NAMALWA (cell line): ENCODE measurements at regions not wholly inside any gene's neighbourhood (a gene's known extent, or its start where the extent isn't known, plus 50 kb on each side); places are given as distances from the start of the nearest gene placed in this dataset.
"Not testable (repeated sequence)": the region's sequence is repeated elsewhere in the genome, so short reads cannot be mapped to it uniquely, and the experiment has no call there.

Experiments
- DNase-seq: peaks from one replicate; pipeline ENCODE4 v3.0.0-alpha.2; 2015; ENCODE audit warnings: low spot score

DNA sequence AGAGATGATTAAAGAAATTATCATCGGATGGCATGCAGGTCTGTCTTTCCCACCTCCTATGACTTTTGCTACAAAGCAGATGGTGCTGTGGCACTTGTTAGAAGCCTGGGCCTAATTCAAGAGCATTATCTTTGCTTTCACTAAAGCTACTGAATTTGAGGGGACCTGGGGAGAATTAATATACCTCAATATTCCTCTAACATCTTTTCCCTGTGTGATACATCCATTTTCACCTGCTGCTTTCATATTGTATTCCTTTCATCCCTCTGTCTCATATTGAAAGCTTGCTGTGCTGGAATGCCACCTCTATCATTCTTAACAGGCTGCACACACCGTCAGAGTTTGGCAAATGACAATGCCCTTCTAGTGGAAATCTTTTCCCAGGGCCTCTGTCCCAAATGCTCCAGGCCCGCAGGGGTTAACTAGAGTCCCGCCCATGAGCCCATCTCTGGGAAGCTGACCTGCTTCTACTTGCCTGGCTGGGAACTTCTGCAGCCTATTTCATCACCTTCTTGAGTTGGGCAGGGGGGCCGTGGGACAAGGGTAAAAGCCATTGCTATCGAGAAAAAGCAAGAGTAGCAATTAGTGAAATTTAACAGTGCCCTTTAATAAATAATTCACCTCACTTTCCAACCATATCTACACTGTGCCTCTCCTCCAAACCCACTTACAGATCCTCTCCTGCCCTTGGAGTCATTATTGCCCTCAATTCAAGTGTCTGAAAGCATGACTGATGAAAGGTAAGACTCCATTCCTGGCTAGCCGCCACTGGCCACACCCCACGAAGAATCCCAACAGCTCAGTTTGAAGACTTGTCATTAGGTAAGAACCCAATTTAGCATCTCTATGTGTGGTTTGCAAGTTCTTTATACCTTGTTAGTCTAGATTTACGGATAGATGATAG lies 126.7 kb upstream of the BTG1 start:
- no peak for DNase-seq

DNA sequence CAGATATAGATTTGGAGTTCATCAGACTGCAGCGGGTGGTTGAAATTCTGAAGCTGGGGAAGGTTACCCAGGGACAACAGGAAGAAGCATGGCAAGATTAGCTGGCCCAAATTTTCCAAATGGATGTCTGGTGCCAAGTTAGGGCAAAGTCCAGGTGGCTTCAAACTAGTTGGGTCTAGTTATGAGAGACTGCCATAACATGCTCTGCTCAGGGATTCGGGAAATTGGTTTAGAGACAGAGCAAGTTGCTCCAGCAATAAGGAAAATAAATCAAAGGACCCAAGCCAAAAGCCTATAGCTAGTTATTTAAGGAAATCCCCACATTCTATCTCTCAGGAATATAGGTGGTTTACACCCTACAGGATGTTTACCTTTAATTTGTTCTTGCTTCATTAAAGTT lies 125.7 kb upstream of the BTG1 start:
- no peak for DNase-seq

DNA sequence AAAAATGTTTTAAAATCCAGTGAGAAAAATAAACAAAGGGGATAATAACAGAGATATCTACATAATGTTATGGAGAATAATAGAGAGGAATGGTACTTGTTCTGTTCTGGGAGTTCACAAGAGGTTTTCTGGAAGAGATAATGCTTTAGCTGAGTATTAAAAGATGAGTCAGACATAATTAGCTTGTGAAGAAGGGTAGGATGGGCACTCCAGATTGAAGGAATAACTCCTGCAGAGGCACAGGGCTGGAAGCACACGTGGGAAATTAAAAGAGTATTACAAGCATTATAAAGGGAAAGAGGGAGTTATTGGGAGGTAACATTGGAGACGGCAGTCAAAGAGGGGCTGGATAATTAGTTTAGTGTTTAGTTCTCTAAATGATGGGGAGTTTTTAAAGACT lies 124.9 kb upstream of the BTG1 start:
- DNase-seq = no peak

GRCh38 chr12:92268946-92269345 lies 123.3 kb upstream of the BTG1 start:
- DNase-seq = no peak

- no peak for DNase-seq
Observed at GRCh38 chr12:92261692-92262091, 116.0 kb upstream of the BTG1 start.

GRCh38 chr12:92261071-92261470 lies 115.4 kb upstream of the BTG1 start:
- no peak for DNase-seq

DNA sequence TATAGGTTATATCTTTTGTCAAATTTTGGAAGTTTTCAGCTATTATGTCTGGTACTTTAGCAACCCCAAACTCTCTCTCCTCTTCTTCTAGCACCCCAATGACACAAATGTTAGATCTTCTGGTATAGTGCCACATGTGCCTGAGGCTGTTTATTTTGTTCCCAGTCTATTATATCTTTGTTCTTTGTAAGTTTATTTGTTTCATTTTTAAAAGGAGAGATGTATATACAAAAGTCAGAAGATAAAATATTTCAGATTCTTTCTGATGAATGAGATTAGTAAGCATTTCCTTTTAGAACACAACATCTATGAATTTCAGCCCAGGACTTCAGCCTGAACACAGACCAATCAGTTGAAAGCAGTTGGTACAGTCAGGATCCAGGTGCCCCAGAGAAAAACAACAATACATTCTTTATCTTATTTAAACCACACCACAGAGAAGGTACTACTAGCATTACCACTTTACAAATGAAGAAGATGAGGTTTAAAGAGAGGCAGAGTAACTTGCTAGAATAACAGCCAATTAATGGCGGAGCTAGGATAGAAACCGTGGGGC lies 114.1 kb upstream of the BTG1 start:
- no peak for DNase-seq

DNA sequence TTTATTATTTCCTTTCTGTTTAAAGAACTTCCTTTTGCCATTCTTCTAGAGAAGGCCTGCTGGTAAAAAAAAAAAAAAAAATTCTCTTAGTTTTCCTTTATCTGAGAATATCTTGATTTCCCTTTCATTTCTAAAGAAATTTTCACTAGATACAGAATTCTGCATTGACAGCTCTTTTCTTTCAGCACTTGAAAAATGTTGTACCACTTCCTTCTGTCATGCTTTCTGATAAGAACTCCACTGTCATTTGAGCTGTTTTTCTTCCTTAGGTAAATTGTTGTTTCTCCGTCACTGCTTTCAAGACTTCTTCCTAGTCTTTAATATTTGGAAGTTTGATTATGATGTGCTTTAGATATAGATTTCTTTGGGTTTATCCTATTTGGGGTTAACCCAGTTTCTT lies 113.6 kb upstream of the BTG1 start:
- no peak for DNase-seq

DNA sequence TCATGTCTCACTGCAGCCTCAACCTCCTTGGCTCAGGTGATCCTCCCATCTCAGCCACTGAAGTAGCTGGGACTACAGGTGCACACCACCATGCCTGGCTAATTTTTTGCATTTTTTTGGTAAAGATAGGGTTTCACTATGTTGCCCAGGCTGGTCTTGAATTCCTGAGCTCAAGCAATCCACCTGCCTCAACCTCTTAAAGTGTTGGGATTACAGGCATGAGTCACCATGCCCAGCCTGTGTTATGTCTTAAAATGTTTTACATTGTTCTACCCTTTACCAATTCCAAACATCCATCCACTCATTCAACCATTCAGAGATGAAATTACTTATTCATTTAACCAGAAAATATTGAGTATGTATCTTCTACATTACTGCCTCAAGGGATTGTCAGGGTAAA lies 111.6 kb upstream of the BTG1 start:
- DNase-seq = no peak

GRCh38 chr12:92255741-92256140 lies 110.1 kb upstream of the BTG1 start:
- no peak for DNase-seq

DNA sequence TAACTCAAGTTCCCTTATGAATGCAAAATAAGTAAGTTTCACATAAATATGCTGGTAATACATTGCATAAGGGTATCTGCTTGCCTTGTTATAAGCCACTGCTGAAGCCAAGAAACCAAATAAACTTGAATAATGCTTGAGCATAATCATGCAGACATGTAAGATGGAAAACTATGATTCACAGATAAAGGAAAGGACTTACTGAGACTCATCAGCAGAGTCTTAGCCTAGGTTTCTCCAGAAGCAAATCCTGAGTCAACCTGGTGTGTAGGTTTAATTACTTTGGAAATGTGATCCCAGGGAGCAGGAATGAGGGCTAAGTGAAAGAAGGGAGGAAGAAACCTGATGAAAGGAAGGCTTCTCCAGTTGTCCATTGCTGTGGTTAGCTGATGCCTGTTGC lies 107.7 kb upstream of the BTG1 start:
- no peak for DNase-seq

DNA sequence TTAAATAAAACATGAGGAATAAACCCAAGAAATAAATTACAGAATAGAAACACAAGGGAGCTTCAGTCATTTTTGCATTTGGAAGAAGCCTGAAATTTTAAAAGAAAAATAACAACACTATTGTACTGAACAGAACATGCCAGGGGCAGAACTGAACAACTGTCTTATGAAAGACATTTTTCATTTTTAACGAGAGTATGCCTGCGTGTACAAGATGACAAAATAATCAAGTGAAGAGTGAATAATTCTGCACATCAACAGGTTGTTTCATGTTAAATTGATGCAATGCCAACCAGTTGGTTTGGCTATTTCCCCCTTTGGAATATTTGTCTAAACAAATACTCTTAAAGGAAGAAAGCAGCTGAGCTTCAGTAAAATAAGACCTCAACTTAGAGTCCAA lies 103.3 kb upstream of the BTG1 start:
- DNase-seq = no peak

- DNase-seq = no peak
Observed at GRCh38 chr12:92244036-92244435, 98.4 kb upstream of the BTG1 start.

- DNase-seq = no peak
Observed at GRCh38 chr12:92242907-92243306, 97.3 kb upstream of the BTG1 start.

GRCh38 chr12:92237762-92238523 lies 92.3 kb upstream of the BTG1 start:
- DNase-seq = no peak

DNA sequence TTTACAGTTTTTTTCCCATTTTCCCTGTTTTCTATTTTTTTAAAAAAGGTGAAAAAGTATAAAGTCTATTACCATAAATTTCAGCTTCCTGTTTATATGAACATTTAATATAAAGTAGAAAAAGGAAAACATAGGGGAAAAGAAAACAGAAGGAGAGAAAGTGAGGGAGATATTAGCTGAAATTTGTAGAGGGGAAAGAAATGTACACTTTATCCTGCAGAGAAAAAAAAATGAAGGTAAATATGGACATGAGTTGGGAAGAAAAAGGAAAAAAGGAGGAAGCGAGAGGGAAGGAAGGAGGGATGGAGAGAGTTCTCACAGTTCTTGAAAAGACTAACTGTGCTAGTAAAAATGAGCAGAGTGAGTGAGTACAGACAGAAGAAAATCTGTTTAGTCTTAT lies 91.6 kb upstream of the BTG1 start:
- DNase-seq = no peak

DNA sequence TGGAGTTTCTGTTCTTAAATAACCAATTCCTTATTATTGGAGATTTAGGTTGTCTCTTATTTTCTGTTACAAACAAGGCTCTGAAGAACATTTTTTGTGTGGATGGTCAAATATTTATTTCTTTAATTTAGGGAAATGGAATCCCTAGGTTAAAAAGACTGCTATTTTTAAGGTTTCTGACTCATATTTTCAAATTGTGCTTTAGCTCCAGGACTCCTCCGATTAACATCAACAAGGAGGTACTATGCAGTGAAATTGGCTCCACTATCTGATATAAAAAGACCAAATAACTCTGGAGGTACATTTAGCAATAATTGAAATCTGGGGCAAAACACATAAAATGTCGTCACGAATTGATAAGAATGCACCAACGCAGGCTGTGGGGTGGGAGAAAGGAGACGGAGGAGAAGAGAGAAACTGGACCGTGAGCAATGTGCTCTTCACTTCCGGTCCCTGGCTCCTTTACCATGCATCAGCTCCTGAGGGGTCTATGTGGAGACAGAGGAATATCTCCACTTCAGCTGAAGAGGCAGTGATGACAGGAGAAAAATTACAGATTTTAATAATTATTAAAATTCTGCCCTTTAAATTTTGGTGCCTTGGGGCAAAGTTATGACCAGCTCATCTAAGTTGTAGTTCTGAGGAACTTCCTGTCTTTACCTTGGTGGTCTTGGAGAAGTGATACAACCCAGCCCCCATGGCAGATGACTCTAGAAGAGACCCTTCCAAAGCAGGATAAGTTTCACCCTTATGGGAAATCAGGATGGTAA lies 90.2 kb upstream of the BTG1 start:
- DNase-seq = no peak

DNA sequence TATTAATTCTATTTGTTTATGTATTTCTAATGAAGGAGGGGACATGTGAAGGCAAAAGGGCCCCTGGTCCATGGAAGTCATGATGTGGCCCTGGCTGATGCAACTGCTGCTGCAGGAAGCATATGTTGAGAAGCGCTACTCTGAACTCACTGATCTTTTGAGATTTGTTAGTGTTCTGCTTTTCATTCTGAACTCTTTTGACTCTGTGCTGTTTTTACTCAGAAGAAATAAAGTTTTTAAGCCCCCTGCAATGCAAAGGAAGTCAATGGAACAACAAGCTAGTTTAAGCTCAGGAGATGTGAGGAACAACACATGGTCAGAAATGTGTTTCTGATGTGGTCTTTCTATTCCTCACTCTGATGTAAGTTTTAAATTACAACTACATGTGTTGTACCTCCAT lies 88.9 kb upstream of the BTG1 start:
- DNase-seq = no peak

- DNase-seq = no peak
Observed at GRCh38 chr12:92233346-92234015, 87.8 kb upstream of the BTG1 start.

DNA sequence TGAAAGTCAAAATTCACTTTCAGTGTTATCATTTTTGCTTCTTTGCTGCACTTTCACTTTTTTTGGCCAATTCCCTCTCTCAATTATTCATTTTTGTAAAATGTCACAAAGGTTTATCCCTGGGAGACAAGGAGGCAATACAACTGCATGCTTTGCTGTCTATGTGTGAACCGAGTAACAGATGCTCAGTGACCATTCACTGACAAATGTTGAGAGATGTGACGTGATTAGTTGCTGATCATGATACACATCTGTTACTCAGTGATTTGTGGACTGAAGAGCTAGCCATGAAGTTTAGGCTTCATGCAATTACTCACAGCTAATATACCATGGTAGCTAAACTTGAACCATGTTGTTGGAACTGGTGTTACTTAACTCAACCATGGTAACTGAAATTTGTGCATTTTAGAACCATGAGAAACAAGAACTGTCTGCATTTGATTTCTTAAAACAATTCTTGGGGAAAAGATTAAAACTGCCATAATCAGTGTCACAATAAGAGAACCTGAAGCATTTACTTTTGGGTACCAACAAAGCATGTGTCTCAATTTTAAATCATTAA lies 86.8 kb upstream of the BTG1 start:
- not testable (repeated sequence) for DNase-seq

DNA sequence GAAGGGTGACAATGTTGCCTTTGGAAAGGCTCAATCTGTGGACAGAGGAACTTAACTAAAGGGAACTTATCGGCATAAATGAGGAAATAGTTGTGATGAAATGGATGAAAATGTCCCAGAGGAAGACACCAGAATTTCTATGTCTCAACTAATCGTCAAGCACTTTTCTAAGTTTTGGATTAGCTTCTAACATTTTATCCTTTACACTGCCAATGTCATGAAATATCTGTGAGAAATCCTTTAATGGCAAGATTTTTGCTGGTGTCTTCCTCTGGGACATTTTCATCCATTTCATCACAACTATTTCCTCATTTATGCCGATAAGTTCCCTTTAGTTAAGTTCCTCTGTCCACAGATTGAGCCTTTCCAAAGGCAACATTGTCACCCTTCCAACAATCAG lies 86.3 kb upstream of the BTG1 start:
- not testable (repeated sequence) for DNase-seq
